ENCODE measurements at regions not wholly inside any gene's neighbourhood (a gene's known extent, or its start where the extent isn't known, plus 50 kb on each side); places are given as distances from the start of the nearest gene placed in this dataset.

DNA sequence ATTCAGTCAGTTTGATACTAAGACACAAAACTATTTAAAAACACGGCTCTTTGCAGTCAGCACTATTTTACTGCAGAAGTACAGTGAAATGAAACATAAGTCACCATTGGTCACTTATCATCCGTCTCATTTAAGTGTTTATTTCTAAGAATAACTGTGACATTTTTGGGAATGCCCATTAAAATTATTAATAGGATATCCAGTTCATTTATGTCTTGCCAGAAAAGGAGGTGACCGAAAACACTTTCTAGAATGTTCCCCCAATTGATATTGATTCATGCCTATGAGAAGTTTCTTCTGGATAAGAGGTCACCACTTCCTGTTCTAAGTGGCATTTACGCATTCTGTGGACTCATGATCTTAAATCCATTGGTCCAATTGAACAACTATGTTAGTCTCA, 477.3 kb downstream of the LIG4 start:
- TF ChIP-seq ZNF565 (CRISPR knock-in tag; conservative IDR thresholded peaks at IDR 0.05; ENCODE audit: low read depth) (no peak), ARNTL (CRISPR knock-in tag; IDR thresholded peaks at IDR 0.05; ENCODE audit: borderline replicate concordance, low read depth) (no peak), BACH2 (CRISPR knock-in tag; IDR thresholded peaks at IDR 0.05; ENCODE audit: borderline replicate concordance) (no peak)
- TF ChIP-seq, protein P1, sequence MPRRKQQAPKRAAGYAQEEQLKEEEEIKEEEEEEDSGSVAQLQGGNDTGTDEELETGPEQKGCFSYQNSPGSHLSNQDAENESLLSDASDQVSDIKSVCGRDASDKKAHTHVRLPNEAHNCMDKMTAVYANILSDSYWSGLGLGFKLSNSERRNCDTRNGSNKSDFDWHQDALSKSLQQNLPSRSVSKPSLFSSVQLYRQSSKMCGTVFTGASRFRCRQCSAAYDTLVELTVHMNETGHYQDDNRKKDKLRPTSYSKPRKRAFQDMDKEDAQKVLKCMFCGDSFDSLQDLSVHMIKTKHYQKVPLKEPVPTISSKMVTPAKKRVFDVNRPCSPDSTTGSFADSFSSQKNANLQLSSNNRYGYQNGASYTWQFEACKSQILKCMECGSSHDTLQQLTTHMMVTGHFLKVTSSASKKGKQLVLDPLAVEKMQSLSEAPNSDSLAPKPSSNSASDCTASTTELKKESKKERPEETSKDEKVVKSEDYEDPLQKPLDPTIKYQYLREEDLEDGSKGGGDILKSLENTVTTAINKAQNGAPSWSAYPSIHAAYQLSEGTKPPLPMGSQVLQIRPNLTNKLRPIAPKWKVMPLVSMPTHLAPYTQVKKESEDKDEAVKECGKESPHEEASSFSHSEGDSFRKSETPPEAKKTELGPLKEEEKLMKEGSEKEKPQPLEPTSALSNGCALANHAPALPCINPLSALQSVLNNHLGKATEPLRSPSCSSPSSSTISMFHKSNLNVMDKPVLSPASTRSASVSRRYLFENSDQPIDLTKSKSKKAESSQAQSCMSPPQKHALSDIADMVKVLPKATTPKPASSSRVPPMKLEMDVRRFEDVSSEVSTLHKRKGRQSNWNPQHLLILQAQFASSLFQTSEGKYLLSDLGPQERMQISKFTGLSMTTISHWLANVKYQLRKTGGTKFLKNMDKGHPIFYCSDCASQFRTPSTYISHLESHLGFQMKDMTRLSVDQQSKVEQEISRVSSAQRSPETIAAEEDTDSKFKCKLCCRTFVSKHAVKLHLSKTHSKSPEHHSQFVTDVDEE (CRISPR knock-in tag; IDR thresholded peaks at IDR 0.05), result no peak
